GM18499 (cell line): ENCODE measurements at regions not wholly inside any gene's neighbourhood (a gene's known extent, or its start where the extent isn't known, plus 50 kb on each side); places are given as distances from the start of the nearest gene placed in this dataset.

Source experiments
- ATAC-seq: cut with Tn5 transposase; IDR thresholded peaks from one replicate; pipeline ENCODE4 v1.9.1; 2021; ENCODE audit warnings: moderate number of reproducible peaks; ENCODE audit not compliant: insufficient read depth, unreplicated experiment

GRCh38 chr4:178329226-178329872 lies 887.1 kb upstream of the AGA start:
- no peak for ATAC-seq

GRCh38 chr4:178333355-178333754 lies 891.1 kb upstream of the AGA start:
- no peak for ATAC-seq

- ATAC-seq, result no peak
Observed at GRCh38 chr4:178339769-178340168, 897.5 kb upstream of the AGA start.

GRCh38 chr4:178340468-178340867 lies 898.2 kb upstream of the AGA start:
- no peak for ATAC-seq

- no peak for ATAC-seq
Observed at GRCh38 chr4:178344096-178344495, 901.9 kb upstream of the AGA start.

GRCh38 chr4:178347111-178347510 lies 904.9 kb upstream of the AGA start:
- ATAC-seq, result no peak

GRCh38 chr4:178349601-178350000 lies 907.4 kb upstream of the AGA start:
- ATAC-seq, result no peak

GRCh38 chr4:178351185-178351584 lies 908.9 kb upstream of the AGA start:
- ATAC-seq, result no peak

GRCh38 chr4:178356725-178357124 lies 914.5 kb upstream of the AGA start:
- no peak for ATAC-seq

GRCh38 chr4:178385481-178385880 lies 943.2 kb upstream of the AGA start:
- ATAC-seq, result no peak

GRCh38 chr4:178387756-178388155 lies 945.5 kb upstream of the AGA start:
- no peak for ATAC-seq

GRCh38 chr4:178395798-178396197 lies 953.6 kb upstream of the AGA start:
- no peak for ATAC-seq

- ATAC-seq, result no peak
Observed at GRCh38 chr4:178412455-178412854, 970.2 kb upstream of the AGA start.

GRCh38 chr4:178414042-178414441 lies 971.8 kb upstream of the AGA start:
- ATAC-seq, result no peak

- ATAC-seq, result no peak
Observed at GRCh38 chr4:178414881-178415446, 972.7 kb upstream of the AGA start.

GRCh38 chr4:178415925-178416324 lies 973.7 kb upstream of the AGA start:
- ATAC-seq, result no peak

GRCh38 chr4:178423366-178423765 lies 981.1 kb upstream of the AGA start:
- no peak for ATAC-seq

GRCh38 chr4:178426871-178427270 lies 984.6 kb upstream of the AGA start:
- ATAC-seq, result no peak

GRCh38 chr4:178427663-178428062 lies 985.4 kb upstream of the AGA start:
- ATAC-seq, result no peak

GRCh38 chr4:178448372-178449035 lies 1006.3 kb upstream of the AGA start:
- ATAC-seq, result no peak

- no peak for ATAC-seq
Observed at GRCh38 chr4:178450614-178451013, 1008.4 kb upstream of the AGA start.

- ATAC-seq, result no peak
Observed at GRCh38 chr4:178453057-178453456, 1010.8 kb upstream of the AGA start.
